ENCODE measurements at regions not wholly inside any gene's neighbourhood (a gene's known extent, or its start where the extent isn't known, plus 50 kb on each side); places are given as distances from the start of the nearest gene placed in this dataset.
"Not testable (repeated sequence)": the region's sequence is repeated elsewhere in the genome, so short reads cannot be mapped to it uniquely, and the experiment has no call there.

DNA sequence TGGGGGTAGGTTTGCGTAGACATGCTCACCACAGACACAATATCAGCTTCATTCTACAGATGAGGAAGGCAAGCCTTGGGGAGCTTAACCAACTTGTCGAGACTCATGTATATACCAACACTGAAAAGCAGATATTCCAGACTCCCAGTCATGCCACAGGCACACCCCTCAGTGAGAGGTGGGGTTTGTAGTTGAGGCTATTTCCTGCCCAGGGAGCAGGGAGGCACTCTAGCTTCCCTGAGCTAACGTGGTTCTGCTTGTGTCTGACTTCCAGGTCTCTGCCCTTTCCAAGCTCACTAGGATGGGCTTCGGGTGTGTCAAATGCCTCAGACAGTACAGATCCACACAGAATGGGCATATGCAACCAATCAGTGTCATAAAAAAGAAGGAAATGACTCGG lies 122.3 kb upstream of the RUNX1 start:
- no peak for DNase-seq (ENCODE audit: low spot score)

DNA sequence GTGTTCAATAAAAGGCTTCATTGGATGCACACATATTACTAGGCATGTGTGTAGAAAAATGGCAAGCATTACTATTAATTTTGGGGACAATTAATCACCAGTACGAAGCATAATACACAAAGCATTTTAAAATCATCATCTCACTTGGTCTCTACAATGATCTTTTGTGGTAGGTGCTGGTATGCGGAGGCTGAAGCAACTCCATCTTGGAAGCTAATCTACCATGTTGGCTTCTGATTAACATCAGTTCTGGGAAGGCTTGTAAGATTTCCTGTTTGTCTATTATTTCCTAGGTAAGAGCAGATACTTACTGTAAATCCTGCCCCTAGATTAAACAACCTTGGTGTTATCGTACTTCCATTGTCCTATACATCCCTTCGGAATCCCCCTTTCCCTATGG lies 121.7 kb upstream of the RUNX1 start:
- no peak for DNase-seq (ENCODE audit: low spot score)

DNA sequence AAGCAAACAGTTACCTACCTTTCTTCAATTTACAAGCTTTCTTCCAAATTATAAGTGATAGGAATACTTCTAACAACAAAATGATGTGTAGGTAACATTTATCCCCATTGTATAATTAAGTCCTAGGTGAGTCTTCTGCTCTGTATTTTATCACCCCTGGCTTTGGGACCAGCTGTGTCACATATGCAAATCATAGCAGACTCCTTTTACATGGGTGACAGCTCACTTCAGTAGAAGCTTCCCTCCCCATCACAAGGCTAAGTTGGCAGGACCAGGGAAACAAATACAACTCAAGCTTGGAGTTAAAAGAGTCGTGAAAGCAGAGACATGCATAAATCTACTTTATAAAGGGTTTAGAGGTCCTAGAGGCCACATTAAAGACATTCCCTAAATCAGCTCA lies 121.1 kb upstream of the RUNX1 start:
- DNase-seq (ENCODE audit: low spot score), result no peak

DNA sequence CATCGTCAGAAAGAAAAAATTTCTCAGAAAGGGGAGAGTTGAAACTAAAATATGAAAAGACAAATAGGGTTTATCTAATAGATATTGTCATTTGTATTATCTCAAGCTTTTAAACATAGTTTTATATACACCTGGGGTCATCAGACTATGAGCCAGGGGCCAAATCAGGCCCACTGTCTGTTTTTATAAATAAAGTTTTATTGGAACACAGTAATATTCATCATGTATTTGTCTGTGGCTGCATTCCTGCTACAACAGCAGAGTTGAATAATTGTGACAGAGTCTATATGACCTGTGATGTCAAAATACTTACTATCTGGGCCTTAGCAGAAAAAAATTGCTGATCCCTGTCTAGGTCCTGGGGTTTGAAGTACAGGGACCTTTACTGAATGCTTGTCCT lies 120.5 kb upstream of the RUNX1 start:
- DNase-seq (ENCODE audit: low spot score), result no peak

DNA sequence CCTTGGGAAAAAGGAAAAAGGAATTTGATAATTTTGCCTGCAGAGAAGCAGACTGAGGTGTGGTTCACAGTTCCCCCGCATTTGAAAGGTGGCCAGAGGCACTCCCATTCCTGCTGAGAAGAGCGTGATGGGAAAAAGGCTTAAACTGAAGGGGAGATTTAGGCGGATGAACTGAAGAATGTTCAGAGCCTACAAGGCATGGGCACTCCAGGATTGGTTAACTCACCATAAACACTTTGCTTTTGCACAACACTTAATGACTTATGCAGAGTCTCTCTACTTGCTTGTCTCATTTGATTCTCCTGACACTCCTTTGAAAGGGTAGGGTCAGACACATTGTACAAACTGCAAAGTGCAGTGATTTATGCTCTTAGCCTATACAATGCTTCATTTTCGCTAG lies 119.6 kb upstream of the RUNX1 start:
- no peak for DNase-seq (ENCODE audit: low spot score)

DNA sequence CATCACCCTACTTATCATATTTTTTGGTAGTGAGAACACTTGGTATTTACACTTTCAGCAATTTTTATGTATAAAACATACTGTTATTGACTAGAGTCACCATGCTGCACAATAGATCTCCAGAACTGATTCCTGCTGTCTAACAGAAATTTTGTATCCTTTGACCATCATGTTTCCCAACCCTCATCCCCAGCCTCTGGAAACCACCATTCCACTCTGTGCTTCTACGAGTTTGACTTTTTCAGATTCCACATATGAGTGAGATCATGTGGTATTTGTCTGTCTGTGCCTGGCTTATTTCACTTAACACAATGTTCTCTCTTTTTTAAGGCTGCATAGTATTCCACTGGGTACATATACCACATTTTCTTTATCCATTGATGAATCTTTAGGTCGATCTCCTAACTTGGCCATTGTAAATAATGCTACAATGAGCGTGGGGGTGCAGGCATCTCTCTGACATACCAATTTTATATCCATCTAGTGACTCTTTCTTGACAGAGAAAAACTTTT lies 115.9 kb upstream of the RUNX1 start:
- no peak for DNase-seq (ENCODE audit: low spot score)

DNA sequence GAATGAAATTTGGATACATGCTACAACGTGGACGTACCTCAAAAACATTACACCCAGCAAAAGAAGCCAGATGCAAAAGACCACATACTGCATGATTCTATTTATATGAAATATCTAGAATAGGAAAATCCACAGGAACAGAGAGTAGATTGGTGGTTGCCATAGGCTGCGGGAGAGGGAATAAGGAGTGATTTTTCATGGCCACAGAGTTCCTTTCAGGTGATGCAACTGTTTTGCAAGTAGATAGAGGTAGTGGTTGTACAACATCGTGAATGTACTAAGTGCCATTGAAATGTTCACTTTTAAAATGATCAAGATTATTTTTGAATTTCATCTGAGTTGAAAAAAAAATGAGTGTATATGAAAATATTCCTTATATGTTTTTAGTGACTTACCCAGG lies 115.3 kb upstream of the RUNX1 start:
- DNase-seq (ENCODE audit: low spot score), result no peak

DNA sequence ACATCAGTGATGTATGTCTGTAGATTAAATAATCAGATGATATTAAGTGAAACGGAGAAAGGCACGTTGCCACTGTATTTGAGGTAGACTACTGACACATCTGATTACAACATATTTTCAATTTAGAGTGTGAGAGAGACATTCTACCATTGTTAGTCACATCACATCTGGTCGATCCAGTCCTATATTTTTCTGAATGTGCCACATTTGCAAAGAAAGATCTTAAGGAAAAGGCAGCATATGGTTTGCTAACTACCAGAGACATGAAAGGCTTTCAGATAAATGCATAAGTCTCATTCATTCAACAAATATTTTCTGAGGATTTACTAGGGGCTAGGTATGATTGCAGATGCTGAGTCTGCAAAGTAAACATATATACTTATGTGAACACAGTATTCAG lies 114.3 kb upstream of the RUNX1 start:
- no peak for DNase-seq (ENCODE audit: low spot score)

DNA sequence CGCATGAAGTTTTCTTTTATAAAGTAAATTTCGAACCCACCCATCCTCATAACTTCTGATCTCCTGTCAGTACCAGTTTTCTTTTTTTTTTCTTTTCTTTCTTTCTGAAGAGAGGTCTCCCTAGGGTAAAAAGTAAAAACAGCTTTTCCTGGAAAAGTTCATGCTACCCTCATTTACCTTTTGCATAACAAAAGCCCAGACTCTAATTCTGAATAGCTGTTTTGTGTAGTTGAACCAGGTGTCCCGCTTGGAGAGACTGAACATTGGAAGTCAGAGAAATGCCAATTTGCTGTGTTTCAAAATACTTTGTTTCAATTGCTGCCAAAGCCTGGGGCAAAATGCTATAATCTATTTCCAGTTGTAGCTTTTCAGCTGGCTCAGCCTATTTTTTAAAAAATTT lies 113.7 kb upstream of the RUNX1 start:
- DNase-seq (ENCODE audit: low spot score), result no peak

DNA sequence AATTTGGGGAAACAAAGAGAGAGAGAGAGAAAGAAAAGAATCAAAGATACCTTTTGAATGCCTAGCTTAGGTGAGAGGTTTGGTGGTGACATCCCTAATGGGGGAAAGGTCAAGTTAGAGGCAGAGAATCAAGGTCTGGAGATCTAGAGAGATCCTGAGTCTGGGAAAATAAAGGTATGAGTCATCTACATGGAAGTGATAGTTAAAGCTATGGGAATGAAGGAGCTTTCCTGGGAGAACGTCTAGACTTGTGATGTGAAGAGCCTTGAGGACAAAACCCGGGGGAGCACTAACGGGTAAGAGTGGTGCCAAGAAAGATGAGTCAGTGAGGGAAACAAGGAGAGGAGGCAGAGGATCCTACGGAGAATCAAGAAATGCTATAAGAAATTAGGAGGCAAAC lies 110.8 kb upstream of the RUNX1 start:
- DNase-seq (ENCODE audit: low spot score), result no peak

DNA sequence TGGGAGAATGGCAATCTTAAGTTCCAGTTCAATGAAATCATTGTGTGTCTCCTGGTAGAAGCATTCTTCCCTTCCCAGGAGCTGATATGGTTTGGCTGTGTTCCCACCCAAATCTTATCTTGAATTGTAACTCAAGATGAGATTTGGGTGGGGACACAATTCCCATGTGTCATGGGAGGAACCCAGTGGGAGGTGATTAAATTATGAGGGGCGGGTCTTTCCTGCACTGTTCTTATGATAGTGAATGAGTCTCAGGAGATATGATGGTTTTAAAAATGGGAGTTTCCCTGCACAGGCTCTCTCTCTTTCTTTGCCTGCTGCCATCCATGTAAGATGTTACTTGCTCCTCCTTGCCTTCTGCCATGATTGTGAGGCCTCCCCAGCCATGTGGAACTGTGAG lies 108.3 kb upstream of the RUNX1 start:
- not testable (repeated sequence) for DNase-seq (ENCODE audit: low spot score)

DNA sequence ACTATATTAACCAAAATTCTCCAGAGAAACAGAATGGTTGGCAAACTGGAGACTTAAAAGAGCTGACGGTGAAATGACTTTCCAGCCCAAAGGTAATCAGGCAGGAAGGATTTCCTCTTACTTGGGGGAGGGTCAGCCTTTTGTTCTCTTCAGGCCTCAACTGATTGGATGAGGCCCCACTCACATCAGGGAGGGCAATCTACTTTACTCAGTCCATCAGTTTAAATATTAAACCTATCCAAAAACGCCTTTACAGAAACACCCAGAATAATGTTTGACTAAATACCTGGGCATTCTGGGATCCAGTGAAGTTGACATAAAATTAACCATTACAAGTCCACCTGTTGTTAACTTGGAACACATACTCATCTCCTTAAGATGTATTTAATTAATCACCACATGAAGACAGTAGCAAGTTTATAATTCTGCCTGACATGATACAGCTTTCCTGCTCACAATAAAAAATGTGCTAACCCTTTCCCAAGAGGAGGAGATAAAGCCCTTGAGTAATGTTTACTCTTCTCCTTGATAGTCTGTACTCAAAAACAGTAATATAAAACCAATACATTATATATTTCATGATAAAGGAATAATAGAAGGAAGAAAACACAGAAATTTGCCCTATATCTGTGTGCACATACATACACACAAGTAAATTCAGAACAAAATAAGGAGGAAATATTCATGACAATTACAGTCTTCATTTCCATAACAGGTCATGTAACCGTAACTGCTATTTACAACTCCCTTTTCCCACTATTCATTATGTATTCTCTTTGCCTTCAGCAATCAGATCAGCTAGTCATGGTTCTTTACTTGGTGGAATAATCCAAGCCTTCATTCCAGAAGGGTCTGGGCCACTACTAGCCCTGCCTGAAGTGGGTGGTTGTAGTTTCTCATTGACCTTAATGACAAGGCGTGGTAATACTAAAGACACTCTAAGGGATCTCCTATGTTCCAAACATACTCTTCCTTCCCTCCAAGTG lies 107.5 kb upstream of the RUNX1 start:
- no peak for DNase-seq (ENCODE audit: low spot score)

DNA sequence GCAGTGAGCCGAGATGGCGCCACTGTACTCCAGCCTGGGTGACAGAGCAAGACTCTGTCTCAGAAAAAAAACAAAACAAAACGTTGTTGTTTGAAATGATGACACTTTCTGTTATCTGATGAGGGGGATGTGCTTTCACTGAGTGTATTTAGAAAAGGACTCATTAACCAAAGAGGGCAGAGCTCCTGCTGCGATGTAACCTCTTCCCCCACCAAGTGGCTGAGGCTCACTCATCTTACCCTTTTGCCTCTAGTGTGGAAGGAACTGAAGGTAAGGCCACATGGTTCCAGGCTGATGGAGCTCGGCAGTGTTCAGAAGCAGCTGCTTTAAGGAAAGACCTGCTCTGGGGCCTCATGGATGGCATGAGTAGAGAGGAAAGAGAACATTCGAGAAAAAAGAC lies 105.7 kb upstream of the RUNX1 start:
- no peak for DNase-seq (ENCODE audit: low spot score)

DNA sequence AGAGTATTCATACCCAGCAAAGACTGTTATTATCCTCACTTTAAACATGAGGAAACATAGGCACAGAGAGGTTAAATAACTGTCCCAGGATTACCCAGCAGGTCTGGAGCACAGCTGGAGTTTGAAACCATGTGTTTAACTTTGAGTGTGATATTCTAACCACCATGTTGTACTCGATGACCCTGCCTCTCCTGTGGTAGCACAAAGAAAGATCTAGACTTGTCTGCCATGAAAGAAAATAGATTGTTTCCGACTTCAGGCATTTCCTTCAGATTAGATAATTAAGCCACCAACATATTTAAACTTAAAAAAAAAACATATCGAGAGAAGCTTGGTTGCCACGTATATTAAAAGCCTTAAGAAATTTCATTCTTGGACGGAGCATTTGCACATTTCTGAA lies 104.6 kb upstream of the RUNX1 start:
- no peak for DNase-seq (ENCODE audit: low spot score)

DNA sequence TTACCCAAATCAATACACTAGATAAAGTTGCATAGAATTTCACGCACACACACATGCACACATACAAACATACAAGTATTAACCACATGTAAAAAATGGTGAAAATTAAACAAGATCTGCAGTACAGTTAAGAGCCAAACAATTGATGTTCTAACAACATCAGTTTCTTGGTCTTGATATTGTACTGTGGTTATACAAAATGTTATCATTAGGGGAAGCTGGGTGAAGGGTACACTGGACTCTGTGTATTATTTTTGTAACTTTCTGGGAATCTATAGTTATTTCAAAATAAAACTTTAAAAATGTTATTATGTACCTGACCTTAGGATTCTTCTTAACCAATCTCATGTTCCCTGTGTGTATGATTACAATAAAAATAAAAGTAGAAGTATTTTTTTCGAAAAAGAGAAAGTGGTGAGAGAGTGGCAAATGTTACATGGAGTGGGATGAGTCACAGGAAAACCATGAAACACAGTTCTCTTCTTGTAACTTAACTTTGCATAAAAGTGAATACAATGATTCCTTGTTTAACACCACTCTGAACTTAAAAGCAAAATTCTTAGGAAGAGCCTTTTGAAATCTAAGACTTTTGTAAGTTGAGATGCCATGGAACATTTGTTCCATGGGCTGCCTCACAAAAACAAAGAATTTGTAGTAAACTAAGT lies 101.6 kb upstream of the RUNX1 start:
- DNase-seq (ENCODE audit: low spot score), result no peak

DNA sequence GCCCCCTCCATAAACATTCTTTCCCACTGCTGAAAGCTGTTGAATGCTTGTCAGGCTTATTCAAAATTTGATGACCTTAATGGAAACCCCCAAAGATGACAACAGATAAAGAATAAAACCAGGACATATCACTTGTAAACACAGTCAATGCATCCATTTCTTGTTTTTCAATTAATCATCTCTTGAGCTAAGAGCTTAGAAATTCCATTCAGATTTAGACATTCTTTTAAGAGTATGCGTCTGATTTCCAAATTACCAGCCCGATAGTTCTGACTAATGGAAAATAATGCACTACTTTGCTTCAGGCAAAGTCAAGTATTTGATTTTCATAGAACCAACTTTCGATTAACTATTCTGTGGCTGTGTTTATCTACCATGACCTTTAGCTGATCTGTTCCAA lies 100.6 kb upstream of the RUNX1 start:
- no peak for DNase-seq (ENCODE audit: low spot score)

DNA sequence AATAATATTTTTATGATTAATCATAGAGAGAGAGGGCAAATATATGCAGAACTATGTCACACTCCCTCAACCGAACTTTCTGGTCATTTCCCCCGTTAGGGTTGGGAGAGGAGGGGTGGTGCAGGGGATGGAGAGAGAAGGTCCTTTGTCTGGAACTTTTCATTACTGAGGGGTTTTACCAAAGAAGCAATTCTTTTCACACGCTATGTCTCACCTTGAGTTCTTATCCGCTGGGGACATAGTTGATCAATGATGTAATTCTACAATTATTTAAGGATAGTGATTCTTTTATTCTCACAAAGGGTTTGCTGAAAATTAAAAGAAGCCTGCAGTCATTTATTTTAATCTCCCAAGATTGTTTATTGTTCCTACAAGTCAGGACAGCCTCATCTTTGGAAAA lies 98.3 kb upstream of the RUNX1 start:
- DNase-seq (ENCODE audit: low spot score), result no peak

DNA sequence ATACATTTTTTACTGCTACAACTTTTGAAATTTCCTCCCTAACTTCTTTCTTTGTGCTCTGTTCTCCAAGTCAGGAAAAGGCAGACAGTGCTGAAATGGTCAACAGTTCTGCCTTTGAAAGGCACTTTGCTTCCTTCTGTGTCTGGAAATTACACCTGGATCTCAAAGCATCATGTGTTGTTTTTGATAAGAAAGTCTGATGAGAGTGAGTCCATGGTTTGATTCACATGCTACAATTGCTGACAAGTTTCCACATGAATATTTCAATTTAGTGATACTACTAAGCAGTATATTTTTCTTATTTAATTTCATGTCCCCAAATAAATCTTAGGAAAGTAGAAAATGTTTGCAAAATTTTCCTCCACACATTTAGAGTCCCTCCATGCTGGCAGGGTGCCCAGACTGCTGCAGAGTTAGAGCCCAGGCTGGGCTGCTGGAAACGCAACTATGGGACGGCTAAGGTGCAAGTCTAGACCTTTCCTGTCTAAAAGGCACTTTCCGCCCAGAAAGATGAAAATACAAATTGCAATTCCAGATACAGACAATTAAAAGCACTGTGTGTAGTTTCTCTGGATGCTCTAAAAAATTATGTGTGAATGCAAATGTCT lies 96.6 kb upstream of the RUNX1 start:
- DNase-seq (ENCODE audit: low spot score), result no peak

DNA sequence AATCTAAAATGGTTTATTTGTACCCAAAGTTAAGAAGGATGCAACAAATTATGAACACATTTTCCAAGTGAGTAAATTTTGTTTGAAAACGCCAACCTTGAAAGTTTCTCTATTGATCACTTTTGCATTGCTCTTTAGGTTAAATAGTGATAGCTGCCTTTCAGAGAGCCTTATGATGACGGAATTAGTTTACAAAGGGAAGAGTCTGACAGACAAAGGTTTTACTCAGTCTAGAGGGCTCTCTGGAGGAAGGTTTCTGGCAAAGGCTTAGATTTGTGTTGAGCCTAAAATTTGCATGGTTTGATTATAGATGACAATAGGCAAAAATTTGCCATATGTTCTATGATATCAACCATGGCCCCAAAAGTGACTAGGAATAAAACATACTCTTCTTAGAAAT lies 95.9 kb upstream of the RUNX1 start:
- no peak for DNase-seq (ENCODE audit: low spot score)

DNA sequence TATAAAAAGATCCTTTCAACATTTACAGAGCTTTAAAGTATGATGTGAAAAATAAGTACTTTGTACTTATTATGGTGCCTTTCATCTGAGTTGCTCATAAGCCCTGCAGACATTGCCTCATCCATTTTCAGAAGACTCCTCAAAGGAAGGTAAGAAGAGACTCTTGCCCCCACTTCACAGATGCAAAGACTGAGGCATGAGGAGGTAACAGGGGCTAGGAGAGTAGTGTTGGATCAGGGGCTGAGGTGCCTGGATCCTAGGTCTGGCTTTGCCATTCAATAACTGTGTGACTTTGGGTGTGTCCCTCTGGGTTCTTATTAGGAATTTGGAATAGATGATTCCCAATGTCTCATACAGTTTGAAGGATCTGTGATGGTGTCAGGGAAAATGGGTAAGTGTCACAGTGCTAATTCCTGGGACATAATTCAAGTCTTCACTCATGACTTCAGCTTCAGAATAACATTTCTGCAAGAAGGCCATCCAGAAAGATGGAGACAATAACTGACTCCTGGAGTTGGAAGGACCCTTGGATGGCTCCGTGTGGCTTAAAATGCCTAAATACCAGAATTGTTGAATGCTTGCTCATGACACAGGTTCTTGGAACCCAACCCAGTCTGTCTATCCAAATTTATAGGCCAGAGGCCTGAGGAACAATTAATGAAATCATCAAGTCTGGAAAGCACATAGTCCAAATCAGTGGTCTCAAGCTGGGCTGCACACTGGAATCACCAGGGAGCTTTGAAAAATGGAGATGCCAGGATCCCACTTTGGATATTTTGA lies 93.1 kb upstream of the RUNX1 start:
- no peak for DNase-seq (ENCODE audit: low spot score)

DNA sequence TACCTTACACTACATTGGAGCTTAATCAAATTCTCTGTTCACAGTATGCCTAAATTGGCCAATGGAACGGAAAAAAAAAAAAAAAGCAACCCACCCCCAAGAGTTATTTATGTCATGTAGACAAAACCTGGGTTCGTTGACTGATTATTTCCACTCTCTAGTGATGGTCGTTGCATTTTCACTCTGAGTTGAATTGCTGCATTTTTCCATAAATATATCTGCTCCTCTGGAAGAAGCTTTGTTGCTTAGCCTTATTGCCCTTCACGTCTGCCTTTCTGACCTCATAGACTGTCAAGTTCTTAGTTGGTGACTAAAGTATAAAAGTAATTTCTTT lies 90.2 kb upstream of the RUNX1 start:
- no peak for DNase-seq (ENCODE audit: low spot score)
